ENCODE measurements at regions not wholly inside any gene's neighbourhood (a gene's known extent, or its start where the extent isn't known, plus 50 kb on each side); places are given as distances from the start of the nearest gene placed in this dataset.

DNA sequence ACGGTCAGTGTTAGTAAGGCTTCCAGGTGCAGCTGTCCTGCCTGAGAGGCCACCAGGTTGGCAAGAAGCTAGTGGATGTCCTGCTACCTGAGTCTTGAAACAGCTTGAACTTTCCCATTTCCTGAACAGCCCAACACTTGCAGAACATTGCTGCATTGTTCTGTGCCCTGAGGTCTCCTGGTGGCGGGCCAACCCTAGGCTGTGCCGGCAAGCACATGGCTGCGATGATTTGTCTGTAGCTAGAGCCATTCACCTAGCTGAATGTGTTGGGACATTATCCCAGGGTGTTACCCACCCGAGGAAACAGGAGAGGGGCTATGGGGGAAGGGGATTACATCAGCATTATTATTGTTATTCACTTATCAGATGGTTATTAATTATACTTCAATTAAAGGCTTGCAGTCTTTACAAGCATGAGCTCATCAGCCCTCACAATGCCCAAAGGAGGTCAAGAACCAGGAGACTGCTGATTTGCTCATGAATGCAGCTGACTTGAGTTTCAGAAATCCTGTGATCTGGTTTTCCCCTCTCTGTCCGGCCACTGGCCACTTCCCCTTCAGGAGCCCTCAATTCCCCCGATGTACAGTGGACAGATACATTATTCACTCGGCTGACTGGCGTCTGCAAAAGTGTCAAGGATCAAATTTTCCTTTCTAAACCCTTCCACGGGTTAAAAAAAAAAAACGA is 187.6 kb upstream of the TSC22D1 start:
- no peak overlapping the region for H3K27ac Mint-ChIP-seq (ENCODE audit: unreplicated experiment)
- H3K4me1 Mint-ChIP-seq (ENCODE audit: unreplicated experiment), result peaks cover 24% of the 10 kb centered on the region
- DNase-seq (ENCODE audit: extremely low spot score, unreplicated experiment), result no peak
- no peak overlapping the region for H3K4me3 Mint-ChIP-seq (ENCODE audit: unreplicated experiment)
- no peaks in the 10 kb centered on the region for H3K9me3 Mint-ChIP-seq (ENCODE audit: unreplicated experiment)
- H3K36me3 Mint-ChIP-seq (ENCODE audit: unreplicated experiment), result no peaks in the 10 kb centered on the region
- TF ChIP-seq CTCF (IDR thresholded peaks at IDR 0.05), result no peak
- H3K27me3 Mint-ChIP-seq (ENCODE audit: unreplicated experiment), result no peaks in the 10 kb centered on the region

DNA sequence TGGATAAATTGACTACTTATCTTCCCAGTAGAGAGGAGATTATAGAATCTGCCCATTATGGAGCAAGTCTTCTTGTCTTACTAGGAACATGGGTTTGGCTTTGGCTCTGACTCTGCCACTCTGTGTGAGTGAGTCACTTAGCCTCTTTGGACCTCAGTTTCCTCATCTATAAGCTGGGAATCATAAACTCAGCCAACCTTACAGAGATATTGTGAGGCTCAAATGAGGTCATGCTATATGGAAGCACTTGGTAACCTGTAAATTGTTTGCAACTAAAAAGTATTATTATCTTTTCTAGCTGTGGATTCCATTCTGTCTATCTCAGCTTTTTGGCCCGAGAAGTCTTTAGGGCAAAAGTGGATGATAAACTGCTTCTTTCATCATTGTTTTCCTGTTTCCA is 186.8 kb upstream of the TSC22D1 start:
- no peak overlapping the region for H3K27ac Mint-ChIP-seq (ENCODE audit: unreplicated experiment)
- H3K9me3 Mint-ChIP-seq (ENCODE audit: unreplicated experiment), result no peaks in the 10 kb centered on the region
- no peak for TF ChIP-seq CTCF (IDR thresholded peaks at IDR 0.05)
- H3K4me1 Mint-ChIP-seq (ENCODE audit: unreplicated experiment), result peaks cover 29% of the 10 kb centered on the region
- no peaks in the 10 kb centered on the region for H3K36me3 Mint-ChIP-seq (ENCODE audit: unreplicated experiment)
- H3K4me3 Mint-ChIP-seq (ENCODE audit: unreplicated experiment), result no peak overlapping the region
- no peaks in the 10 kb centered on the region for H3K27me3 Mint-ChIP-seq (ENCODE audit: unreplicated experiment)
- no peak for DNase-seq (ENCODE audit: extremely low spot score, unreplicated experiment)

GRCh38 chr13:44760434-44760833 is 184.3 kb upstream of the TSC22D1 start:
- no peak for DNase-seq (ENCODE audit: extremely low spot score, unreplicated experiment)
- TF ChIP-seq CTCF (IDR thresholded peaks at IDR 0.05), result no peak
- Mint-ChIP-seq H3K27ac (ENCODE audit: unreplicated experiment) (no peak overlapping the region), H3K27me3 (ENCODE audit: unreplicated experiment) (no peaks in the 10 kb centered on the region), H3K4me3 (ENCODE audit: unreplicated experiment) (no peak overlapping the region), H3K9me3 (ENCODE audit: unreplicated experiment) (no peaks in the 10 kb centered on the region), H3K4me1 (ENCODE audit: unreplicated experiment) (peaks cover 29% of the 10 kb centered on the region), H3K36me3 (ENCODE audit: unreplicated experiment) (no peaks in the 10 kb centered on the region)

DNA sequence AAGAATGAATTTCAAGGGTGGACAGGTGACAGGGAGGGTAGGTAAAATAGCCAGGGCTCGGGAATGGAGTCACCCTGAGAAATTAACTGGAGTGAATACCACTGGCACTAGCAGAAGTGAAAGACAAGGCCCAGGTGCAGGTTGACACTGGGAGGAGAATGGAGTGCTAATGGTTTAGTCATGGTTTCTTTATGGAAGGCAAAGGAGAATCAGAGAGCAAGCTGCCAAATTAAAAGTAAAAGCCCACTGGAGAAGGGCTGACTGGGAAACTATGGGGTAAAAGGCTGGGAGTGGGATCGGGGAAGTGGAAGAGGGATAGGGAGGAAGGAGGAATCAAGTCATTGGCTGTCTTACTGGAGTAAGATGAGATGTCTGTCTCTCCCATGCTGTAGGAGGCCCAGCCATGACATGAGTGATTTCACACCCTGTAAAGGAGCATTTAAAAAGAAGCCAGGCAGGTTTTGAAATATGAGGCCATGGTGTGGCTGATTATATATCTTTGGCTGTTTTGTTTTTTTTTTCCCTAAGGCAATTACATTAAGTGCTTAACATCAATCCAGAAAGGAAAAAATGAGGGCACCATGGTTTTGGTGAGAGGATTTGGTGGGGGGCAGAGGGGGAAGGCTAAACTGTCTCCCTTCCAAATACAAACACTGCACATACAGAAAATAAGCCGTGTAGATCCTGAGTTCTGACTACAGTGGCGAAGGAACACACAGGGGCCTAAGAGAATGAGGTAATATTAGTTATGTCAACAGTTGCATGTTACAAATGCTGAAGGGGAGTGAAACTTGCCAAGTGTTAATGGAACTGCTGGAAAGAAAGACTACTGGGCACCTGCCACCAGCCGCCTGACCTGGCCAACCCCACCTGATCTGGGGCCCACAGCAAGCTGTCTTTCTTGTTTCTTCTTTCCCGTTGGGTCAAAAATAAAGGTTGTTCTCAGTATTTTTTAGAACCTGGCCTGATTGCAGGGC is 183.5 kb upstream of the TSC22D1 start:
- H3K4me1 Mint-ChIP-seq (ENCODE audit: unreplicated experiment), result peaks cover 29% of the 10 kb centered on the region
- no peak overlapping the region for H3K4me3 Mint-ChIP-seq (ENCODE audit: unreplicated experiment)
- no peaks in the 10 kb centered on the region for H3K27me3 Mint-ChIP-seq (ENCODE audit: unreplicated experiment)
- H3K36me3 Mint-ChIP-seq (ENCODE audit: unreplicated experiment), result no peaks in the 10 kb centered on the region
- no peak for TF ChIP-seq CTCF (IDR thresholded peaks at IDR 0.05)
- no peak for DNase-seq (ENCODE audit: extremely low spot score, unreplicated experiment)
- no peaks in the 10 kb centered on the region for H3K9me3 Mint-ChIP-seq (ENCODE audit: unreplicated experiment)
- H3K27ac Mint-ChIP-seq (ENCODE audit: unreplicated experiment), result peak overlapping the region; percentile 81

Measured in osteocyte (in vitro differentiated cells).